ENCODE measurements at regions not wholly inside any gene's neighbourhood (a gene's known extent, or its start where the extent isn't known, plus 50 kb on each side); places are given as distances from the start of the nearest gene placed in this dataset.

DNA sequence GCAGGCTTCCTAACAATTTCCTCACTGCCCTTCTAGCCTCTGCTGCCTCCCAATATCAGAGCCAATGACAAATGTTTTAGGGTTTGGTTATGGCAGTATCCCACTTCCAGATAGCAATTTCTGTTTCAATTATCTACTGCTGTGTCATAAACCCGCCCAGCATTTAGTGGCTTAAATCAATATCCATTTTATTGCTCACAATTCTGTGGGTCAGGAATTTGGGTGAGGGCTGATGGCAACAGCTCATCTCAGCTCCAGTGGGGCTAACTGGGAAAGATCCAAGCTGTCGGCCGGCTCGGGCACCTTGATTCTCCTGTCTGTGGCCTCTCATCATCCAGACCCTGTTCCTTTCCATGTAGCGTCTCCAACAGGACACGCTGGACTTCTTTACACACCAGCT is 85.3 kb upstream of the GOLGA8J start:
- H3K27me3 Mint-ChIP-seq (ENCODE audit: low read depth) = no peaks in the 10 kb centered on the region
- peaks cover 22% of the 10 kb centered on the region for H3K4me1 Mint-ChIP-seq
- no peaks in the 10 kb centered on the region for H3K36me3 Mint-ChIP-seq (ENCODE audit: low read depth)
- H3K9me3 Mint-ChIP-seq = peaks cover 3% of the 10 kb centered on the region
- no peak for DNase-seq (ENCODE audit: low read depth, low spot score)
- no peak overlapping the region for H3K4me3 Mint-ChIP-seq
- no peak overlapping the region for H3K27ac Mint-ChIP-seq (ENCODE audit: unreplicated experiment)
- TF ChIP-seq, protein P1, sequence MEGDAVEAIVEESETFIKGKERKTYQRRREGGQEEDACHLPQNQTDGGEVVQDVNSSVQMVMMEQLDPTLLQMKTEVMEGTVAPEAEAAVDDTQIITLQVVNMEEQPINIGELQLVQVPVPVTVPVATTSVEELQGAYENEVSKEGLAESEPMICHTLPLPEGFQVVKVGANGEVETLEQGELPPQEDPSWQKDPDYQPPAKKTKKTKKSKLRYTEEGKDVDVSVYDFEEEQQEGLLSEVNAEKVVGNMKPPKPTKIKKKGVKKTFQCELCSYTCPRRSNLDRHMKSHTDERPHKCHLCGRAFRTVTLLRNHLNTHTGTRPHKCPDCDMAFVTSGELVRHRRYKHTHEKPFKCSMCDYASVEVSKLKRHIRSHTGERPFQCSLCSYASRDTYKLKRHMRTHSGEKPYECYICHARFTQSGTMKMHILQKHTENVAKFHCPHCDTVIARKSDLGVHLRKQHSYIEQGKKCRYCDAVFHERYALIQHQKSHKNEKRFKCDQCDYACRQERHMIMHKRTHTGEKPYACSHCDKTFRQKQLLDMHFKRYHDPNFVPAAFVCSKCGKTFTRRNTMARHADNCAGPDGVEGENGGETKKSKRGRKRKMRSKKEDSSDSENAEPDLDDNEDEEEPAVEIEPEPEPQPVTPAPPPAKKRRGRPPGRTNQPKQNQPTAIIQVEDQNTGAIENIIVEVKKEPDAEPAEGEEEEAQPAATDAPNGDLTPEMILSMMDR (conservative IDR thresholded peaks at IDR 0.05) = no peak

DNA sequence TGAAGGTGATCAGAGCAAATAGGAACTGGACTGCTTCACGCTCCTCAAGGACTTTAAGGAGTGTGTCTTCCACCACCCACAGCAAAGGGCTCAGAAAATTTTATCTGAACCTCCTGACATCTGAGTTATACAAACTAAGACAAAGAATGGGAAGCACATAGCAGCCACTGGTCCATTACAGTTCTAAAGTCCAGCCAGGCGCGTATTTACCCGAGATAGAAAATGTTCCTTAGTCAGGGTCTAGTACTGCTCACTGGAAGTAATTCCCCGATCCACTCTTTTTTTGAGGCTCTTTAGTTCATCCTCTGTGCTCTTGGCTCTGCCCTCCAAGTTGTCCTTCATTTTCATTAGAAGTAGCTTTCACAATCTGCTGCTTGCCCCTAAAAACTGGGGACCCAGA is 88.5 kb upstream of the GOLGA8J start:
- peak overlapping the region; percentile 39 for H3K27ac Mint-ChIP-seq (ENCODE audit: unreplicated experiment)
- no peaks in the 10 kb centered on the region for H3K36me3 Mint-ChIP-seq (ENCODE audit: low read depth)

DNA sequence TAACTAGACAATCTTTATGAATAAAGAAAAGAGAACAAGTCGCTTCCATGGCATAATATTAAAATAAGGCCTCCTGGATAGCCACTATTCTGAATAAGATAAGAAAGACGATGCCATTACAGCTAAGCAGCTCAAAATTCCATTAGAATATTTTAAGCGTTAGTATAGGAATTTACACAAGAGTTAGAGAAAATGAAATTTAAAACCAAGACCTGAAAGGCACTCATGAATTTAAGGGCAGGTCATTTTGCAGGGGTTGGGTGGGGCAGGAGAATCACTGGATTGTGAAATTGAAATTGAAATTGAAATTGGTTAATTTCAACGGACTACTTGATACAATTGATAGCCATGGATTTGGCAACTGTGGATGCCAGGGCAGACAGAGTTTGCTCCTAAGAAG is 91.8 kb upstream of the GOLGA8J start:
- H3K36me3 Mint-ChIP-seq (ENCODE audit: low read depth) = no peaks in the 10 kb centered on the region
- TF ChIP-seq, protein P1 (conservative IDR thresholded peaks at IDR 0.05) = no peak
- no peak overlapping the region for H3K4me3 Mint-ChIP-seq
- H3K27me3 Mint-ChIP-seq (ENCODE audit: low read depth) = no peaks in the 10 kb centered on the region
- no peaks in the 10 kb centered on the region for H3K9me3 Mint-ChIP-seq
- peaks cover 7% of the 10 kb centered on the region for H3K4me1 Mint-ChIP-seq
- H3K27ac Mint-ChIP-seq (ENCODE audit: unreplicated experiment) = no peak overlapping the region
- no peak for DNase-seq (ENCODE audit: low read depth, low spot score)

More for the DNA sequence above, 88.5 kb upstream of the GOLGA8J start:
- TF ChIP-seq, protein P1 (conservative IDR thresholded peaks at IDR 0.05) = no peak
- Mint-ChIP-seq H3K4me1 (peaks cover 12% of the 10 kb centered on the region), H3K4me3 (no peak overlapping the region), H3K27me3 (ENCODE audit: low read depth) (no peaks in the 10 kb centered on the region), H3K9me3 (no peaks in the 10 kb centered on the region)
- DNase-seq (ENCODE audit: low read depth, low spot score) = no peak

DNA sequence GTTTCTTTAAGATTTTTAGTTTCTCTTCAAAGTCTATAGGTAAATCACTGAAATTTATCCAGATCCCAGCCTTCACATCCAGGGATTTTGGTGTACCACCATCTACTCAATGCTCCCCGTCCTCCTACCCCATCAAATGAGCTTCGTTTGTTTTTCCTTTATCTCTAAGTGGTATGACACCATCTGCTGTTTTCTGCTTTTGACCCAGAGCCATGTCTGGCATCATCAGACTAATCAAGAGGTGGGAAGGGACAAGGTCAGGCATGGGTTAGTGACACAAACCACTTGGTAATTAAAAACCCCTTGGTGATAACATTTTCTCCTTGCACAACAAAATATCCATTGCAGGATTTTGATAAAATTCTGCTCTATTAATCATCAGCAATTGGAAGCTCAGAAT is 92.7 kb upstream of the GOLGA8J start:
- H3K4me3 Mint-ChIP-seq = no peak overlapping the region
- H3K27ac Mint-ChIP-seq (ENCODE audit: unreplicated experiment) = no peak overlapping the region
- TF ChIP-seq, protein P1 (conservative IDR thresholded peaks at IDR 0.05) = no peak
- H3K27me3 Mint-ChIP-seq (ENCODE audit: low read depth) = peaks cover 4% of the 10 kb centered on the region
- DNase-seq (ENCODE audit: low read depth, low spot score) = no peak
- peaks cover 11% of the 10 kb centered on the region for H3K4me1 Mint-ChIP-seq
- H3K9me3 Mint-ChIP-seq = no peaks in the 10 kb centered on the region
- no peaks in the 10 kb centered on the region for H3K36me3 Mint-ChIP-seq (ENCODE audit: low read depth)

- Mint-ChIP-seq H3K27me3 (ENCODE audit: low read depth) (peaks cover 4% of the 10 kb centered on the region), H3K27ac (ENCODE audit: unreplicated experiment) (no peak overlapping the region), H3K4me3 (no peak overlapping the region), H3K4me1 (peaks cover 10% of the 10 kb centered on the region), H3K36me3 (ENCODE audit: low read depth) (no peaks in the 10 kb centered on the region), H3K9me3 (no peaks in the 10 kb centered on the region)
- DNase-seq (ENCODE audit: low read depth, low spot score) = no peak
- TF ChIP-seq, protein P1 (conservative IDR thresholded peaks at IDR 0.05) = no peak
Measured at GRCh38 chr15:29988701-29989100, 94.1 kb upstream of the GOLGA8J start.

DNA sequence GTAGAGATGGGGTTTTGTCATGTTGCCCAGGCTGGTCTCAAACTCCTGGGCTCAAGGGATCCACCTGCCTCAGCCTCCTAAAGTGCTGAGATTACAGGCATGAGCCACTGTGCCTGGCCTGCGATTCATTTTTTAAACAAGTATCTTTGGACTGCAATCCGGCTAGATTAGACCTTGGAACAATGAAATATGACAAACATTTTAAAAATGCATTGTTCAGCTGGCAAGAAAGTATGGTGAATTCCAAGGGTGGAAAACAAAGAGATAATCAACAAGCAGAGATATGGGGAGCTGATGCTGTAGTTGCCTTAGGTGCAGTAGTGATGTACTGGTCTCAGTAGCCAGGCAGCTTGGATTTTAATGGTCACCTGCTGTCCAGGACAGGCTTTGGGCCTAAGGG is 95.8 kb upstream of the GOLGA8J start:
- no peaks in the 10 kb centered on the region for H3K9me3 Mint-ChIP-seq
- TF ChIP-seq, protein P1 (conservative IDR thresholded peaks at IDR 0.05) = no peak
- no peak for DNase-seq (ENCODE audit: low read depth, low spot score)
- peaks cover 10% of the 10 kb centered on the region for H3K4me1 Mint-ChIP-seq
- H3K36me3 Mint-ChIP-seq (ENCODE audit: low read depth) = no peaks in the 10 kb centered on the region
- no peak overlapping the region for H3K27ac Mint-ChIP-seq (ENCODE audit: unreplicated experiment)
- H3K27me3 Mint-ChIP-seq (ENCODE audit: low read depth) = peaks cover 7% of the 10 kb centered on the region
- H3K4me3 Mint-ChIP-seq = no peak overlapping the region

All from neural crest cell (in vitro differentiated cells).